ENCODE measurements at regions not wholly inside any gene's neighbourhood (a gene's known extent, or its start where the extent isn't known, plus 50 kb on each side); places are given as distances from the start of the nearest gene placed in this dataset.

- Histone ChIP-seq H3K27ac (ENCODE audit: insufficient read depth, low read length, poor library complexity, severe bottlenecking) (no peak overlapping the region), H3K4me3 (ENCODE audit: insufficient read depth, low read depth, low read length, poor library complexity, severe bottlenecking) (no peak overlapping the region), H3K27me3 (replicated peaks; ENCODE audit: control insufficient read depth, insufficient read depth, low read length, poor library complexity, severe bottlenecking) (no peaks in the 10 kb centered on the region), H3K4me1 (ENCODE audit: control insufficient read depth, insufficient read depth, low read length, poor library complexity, severe bottlenecking) (no peaks in the 10 kb centered on the region), H3K9me3 (ENCODE audit: control insufficient read depth, low read length) (no peaks in the 10 kb centered on the region), H3K36me3 (ENCODE audit: control insufficient read depth, insufficient read depth, low read length) (no peaks in the 10 kb centered on the region)
- DNase-seq, result no peak
Measured at GRCh38 chr12:59182191-59182590, 261.9 kb upstream of the LRIG3 start.

DNA sequence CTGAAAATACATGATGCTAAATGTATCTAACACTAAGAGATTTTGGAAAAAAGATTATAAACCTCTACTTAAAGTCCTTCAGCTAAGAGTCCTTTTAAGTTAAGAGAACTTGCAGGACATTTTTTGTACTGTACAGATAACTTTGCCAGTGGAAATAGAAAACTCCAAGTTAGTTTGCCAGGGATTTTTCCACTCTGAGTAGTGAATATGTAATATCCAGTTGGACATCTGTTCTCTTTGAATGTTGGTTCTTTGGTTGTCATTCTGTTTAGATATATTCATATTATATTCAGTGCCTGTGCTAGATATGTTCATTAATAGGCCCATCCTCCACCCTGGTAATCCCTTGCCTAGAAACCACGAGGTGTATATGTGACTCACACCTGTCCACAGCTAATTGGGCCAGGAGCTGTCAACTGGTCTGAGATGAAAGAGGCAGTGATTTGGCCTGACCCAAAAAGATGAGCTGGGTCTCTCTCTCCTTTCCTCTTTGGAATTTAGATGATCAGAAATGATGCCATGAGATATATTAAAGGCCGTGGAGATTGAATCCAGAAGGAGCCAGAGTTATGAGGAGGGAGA, 261.0 kb upstream of the LRIG3 start:
- Histone ChIP-seq H3K27ac (ENCODE audit: insufficient read depth, low read length, poor library complexity, severe bottlenecking) (no peak overlapping the region), H3K27me3 (replicated peaks; ENCODE audit: control insufficient read depth, insufficient read depth, low read length, poor library complexity, severe bottlenecking) (no peaks in the 10 kb centered on the region), H3K4me3 (ENCODE audit: insufficient read depth, low read depth, low read length, poor library complexity, severe bottlenecking) (no peak overlapping the region), H3K36me3 (ENCODE audit: control insufficient read depth, insufficient read depth, low read length) (no peaks in the 10 kb centered on the region), H3K4me1 (ENCODE audit: control insufficient read depth, insufficient read depth, low read length, poor library complexity, severe bottlenecking) (no peaks in the 10 kb centered on the region), H3K9me3 (ENCODE audit: control insufficient read depth, low read length) (no peaks in the 10 kb centered on the region)
- no peak for DNase-seq

GRCh38 chr12:59179231-59179630, 258.9 kb upstream of the LRIG3 start:
- Histone ChIP-seq H3K4me3 (ENCODE audit: insufficient read depth, low read depth, low read length, poor library complexity, severe bottlenecking) (no peak overlapping the region), H3K27me3 (replicated peaks; ENCODE audit: control insufficient read depth, insufficient read depth, low read length, poor library complexity, severe bottlenecking) (no peaks in the 10 kb centered on the region), H3K27ac (ENCODE audit: insufficient read depth, low read length, poor library complexity, severe bottlenecking) (no peak overlapping the region), H3K36me3 (ENCODE audit: control insufficient read depth, insufficient read depth, low read length) (no peaks in the 10 kb centered on the region), H3K4me1 (ENCODE audit: control insufficient read depth, insufficient read depth, low read length, poor library complexity, severe bottlenecking) (no peaks in the 10 kb centered on the region), H3K9me3 (ENCODE audit: control insufficient read depth, low read length) (no peaks in the 10 kb centered on the region)
- no peak for DNase-seq

GRCh38 chr12:59173695-59174094, 253.4 kb upstream of the LRIG3 start:
- Histone ChIP-seq H3K9me3 (ENCODE audit: control insufficient read depth, low read length) (no peaks in the 10 kb centered on the region), H3K27ac (ENCODE audit: insufficient read depth, low read length, poor library complexity, severe bottlenecking) (no peak overlapping the region), H3K4me1 (ENCODE audit: control insufficient read depth, insufficient read depth, low read length, poor library complexity, severe bottlenecking) (no peaks in the 10 kb centered on the region), H3K27me3 (replicated peaks; ENCODE audit: control insufficient read depth, insufficient read depth, low read length, poor library complexity, severe bottlenecking) (no peaks in the 10 kb centered on the region), H3K4me3 (ENCODE audit: insufficient read depth, low read depth, low read length, poor library complexity, severe bottlenecking) (no peak overlapping the region), H3K36me3 (ENCODE audit: control insufficient read depth, insufficient read depth, low read length) (no peaks in the 10 kb centered on the region)
- DNase-seq, result no peak

DNA sequence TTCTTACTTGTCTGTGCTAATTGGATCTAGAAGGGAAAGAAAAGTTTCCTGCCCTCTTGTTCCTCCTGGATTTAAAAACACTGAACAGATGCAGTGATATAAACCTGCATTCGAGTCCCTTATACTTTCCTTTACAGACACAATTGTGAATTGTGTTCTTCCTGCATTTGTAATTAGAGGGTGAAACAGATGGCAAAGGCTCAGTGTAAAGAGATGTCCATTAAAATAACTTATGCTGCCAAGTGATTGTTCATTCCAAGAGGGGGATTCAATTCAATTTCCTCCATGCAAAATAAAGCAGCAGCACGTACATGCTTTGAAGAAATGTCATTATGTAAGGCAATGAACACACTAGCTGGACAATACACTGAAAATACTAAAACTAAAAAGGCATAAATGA, 248.3 kb upstream of the LRIG3 start:
- H3K9me3 ChIP-seq (ENCODE audit: control insufficient read depth, low read length), result no peaks in the 10 kb centered on the region
- DNase-seq, result no peak
- H3K4me1 ChIP-seq (ENCODE audit: control insufficient read depth, insufficient read depth, low read length, poor library complexity, severe bottlenecking), result no peaks in the 10 kb centered on the region
- no peaks in the 10 kb centered on the region for H3K36me3 ChIP-seq (ENCODE audit: control insufficient read depth, insufficient read depth, low read length)
- no peak overlapping the region for H3K27ac ChIP-seq (ENCODE audit: insufficient read depth, low read length, poor library complexity, severe bottlenecking)
- H3K4me3 ChIP-seq (ENCODE audit: insufficient read depth, low read depth, low read length, poor library complexity, severe bottlenecking), result no peak overlapping the region
- H3K27me3 ChIP-seq (replicated peaks; ENCODE audit: control insufficient read depth, insufficient read depth, low read length, poor library complexity, severe bottlenecking), result no peaks in the 10 kb centered on the region

DNA sequence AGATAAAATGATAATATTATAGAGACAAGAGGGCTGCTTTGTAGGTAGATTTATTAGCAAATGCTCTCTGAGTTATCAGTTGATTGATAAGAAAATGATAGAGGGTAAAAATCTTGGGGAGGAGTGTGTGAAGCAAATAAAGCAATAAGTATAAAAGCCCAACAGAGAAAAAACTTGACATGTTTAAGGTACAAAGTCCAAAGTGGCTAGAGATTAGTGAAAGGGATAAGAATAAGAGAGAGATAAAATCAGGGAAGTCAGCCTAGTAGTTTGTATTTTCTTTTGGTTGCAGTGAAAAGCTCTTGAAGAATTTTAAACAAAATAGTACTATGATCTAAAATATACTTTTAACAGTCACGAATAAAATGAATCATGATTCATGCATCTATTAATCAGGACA, 246.2 kb upstream of the LRIG3 start:
- H3K36me3 ChIP-seq (ENCODE audit: control insufficient read depth, insufficient read depth, low read length), result no peaks in the 10 kb centered on the region
- H3K4me3 ChIP-seq (ENCODE audit: insufficient read depth, low read depth, low read length, poor library complexity, severe bottlenecking), result no peak overlapping the region
- no peak for DNase-seq

GRCh38 chr12:59164991-59165718, 244.9 kb upstream of the LRIG3 start:
- Histone ChIP-seq H3K4me1 (ENCODE audit: control insufficient read depth, insufficient read depth, low read length, poor library complexity, severe bottlenecking) (no peaks in the 10 kb centered on the region), H3K36me3 (ENCODE audit: control insufficient read depth, insufficient read depth, low read length) (no peaks in the 10 kb centered on the region), H3K4me3 (ENCODE audit: insufficient read depth, low read depth, low read length, poor library complexity, severe bottlenecking) (no peak overlapping the region), H3K27me3 (replicated peaks; ENCODE audit: control insufficient read depth, insufficient read depth, low read length, poor library complexity, severe bottlenecking) (no peaks in the 10 kb centered on the region), H3K9me3 (ENCODE audit: control insufficient read depth, low read length) (no peaks in the 10 kb centered on the region), H3K27ac (ENCODE audit: insufficient read depth, low read length, poor library complexity, severe bottlenecking) (no peak overlapping the region)
- no peak for DNase-seq

More for the DNA sequence above, 246.2 kb upstream of the LRIG3 start:
- Histone ChIP-seq H3K4me1 (ENCODE audit: control insufficient read depth, insufficient read depth, low read length, poor library complexity, severe bottlenecking) (no peaks in the 10 kb centered on the region), H3K9me3 (ENCODE audit: control insufficient read depth, low read length) (no peaks in the 10 kb centered on the region), H3K27me3 (replicated peaks; ENCODE audit: control insufficient read depth, insufficient read depth, low read length, poor library complexity, severe bottlenecking) (no peaks in the 10 kb centered on the region), H3K27ac (ENCODE audit: insufficient read depth, low read length, poor library complexity, severe bottlenecking) (no peak overlapping the region)

DNA sequence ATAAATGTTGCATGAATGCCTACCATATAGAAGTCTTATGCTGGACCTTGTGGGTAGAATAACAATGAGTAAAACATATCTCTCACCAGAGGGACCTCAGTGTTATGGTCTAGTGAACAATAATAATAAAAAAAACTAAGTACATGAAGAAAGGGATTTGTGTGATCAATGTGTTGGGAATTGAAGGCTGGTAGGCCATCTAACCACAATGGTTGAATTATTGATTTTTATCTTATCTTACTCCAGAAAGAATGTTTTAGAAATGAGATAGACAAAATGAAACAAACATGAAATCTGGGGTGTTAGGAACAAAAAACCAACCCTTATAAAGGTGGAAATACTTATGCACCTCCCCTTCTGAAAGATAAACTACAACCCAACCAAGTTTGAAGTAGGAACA, 243.9 kb upstream of the LRIG3 start:
- H3K36me3 ChIP-seq (ENCODE audit: control insufficient read depth, insufficient read depth, low read length), result no peaks in the 10 kb centered on the region
- no peaks in the 10 kb centered on the region for H3K9me3 ChIP-seq (ENCODE audit: control insufficient read depth, low read length)
- H3K27me3 ChIP-seq (replicated peaks; ENCODE audit: control insufficient read depth, insufficient read depth, low read length, poor library complexity, severe bottlenecking), result no peaks in the 10 kb centered on the region
- no peak overlapping the region for H3K4me3 ChIP-seq (ENCODE audit: insufficient read depth, low read depth, low read length, poor library complexity, severe bottlenecking)
- no peaks in the 10 kb centered on the region for H3K4me1 ChIP-seq (ENCODE audit: control insufficient read depth, insufficient read depth, low read length, poor library complexity, severe bottlenecking)
- no peak overlapping the region for H3K27ac ChIP-seq (ENCODE audit: insufficient read depth, low read length, poor library complexity, severe bottlenecking)
- no peak for DNase-seq

DNA sequence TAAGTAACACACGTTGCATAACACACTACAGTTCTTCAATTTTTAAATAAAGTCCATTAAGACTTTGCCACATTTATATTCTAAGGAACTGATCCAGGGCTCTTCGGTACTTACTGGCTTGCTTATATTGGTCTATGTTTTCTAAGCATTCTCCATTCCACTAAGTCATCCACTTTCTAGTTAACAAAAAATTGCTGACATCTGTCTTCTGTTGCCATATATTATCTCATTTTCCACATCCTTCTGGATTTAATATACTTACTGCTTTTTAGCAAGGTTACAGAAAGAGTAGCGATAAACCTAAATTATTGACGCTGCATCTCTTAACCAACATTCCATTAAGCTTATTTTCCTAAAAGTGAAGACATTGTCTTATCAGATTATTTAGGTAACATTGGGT, 238.4 kb upstream of the LRIG3 start:
- no peak for DNase-seq
- no peaks in the 10 kb centered on the region for H3K36me3 ChIP-seq (ENCODE audit: control insufficient read depth, insufficient read depth, low read length)
- H3K4me3 ChIP-seq (ENCODE audit: insufficient read depth, low read depth, low read length, poor library complexity, severe bottlenecking), result no peak overlapping the region
- no peaks in the 10 kb centered on the region for H3K27me3 ChIP-seq (replicated peaks; ENCODE audit: control insufficient read depth, insufficient read depth, low read length, poor library complexity, severe bottlenecking)
- no peaks in the 10 kb centered on the region for H3K4me1 ChIP-seq (ENCODE audit: control insufficient read depth, insufficient read depth, low read length, poor library complexity, severe bottlenecking)
- H3K9me3 ChIP-seq (ENCODE audit: control insufficient read depth, low read length), result no peaks in the 10 kb centered on the region
- no peak overlapping the region for H3K27ac ChIP-seq (ENCODE audit: insufficient read depth, low read length, poor library complexity, severe bottlenecking)

DNA sequence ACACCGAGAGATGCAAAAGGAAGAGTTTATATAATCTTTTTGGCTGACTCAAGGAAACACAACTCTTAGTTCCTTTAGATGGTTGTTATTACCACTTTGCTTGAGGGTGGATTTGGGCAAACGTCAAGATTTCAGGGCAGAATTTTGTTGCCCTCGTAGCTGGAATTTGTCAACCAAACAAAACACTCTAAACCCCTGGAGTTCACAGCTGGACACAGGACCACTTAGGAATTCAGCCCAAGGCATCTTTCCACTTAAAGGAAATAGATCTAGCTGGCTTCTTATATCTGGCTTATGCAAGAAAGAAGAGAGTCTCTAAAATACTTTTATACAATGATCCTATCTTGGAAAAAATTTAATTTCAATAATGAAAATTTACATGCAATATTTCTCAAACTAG, 237.8 kb upstream of the LRIG3 start:
- Histone ChIP-seq H3K4me3 (ENCODE audit: insufficient read depth, low read depth, low read length, poor library complexity, severe bottlenecking) (no peak overlapping the region), H3K36me3 (ENCODE audit: control insufficient read depth, insufficient read depth, low read length) (no peaks in the 10 kb centered on the region), H3K9me3 (ENCODE audit: control insufficient read depth, low read length) (no peaks in the 10 kb centered on the region), H3K4me1 (ENCODE audit: control insufficient read depth, insufficient read depth, low read length, poor library complexity, severe bottlenecking) (no peaks in the 10 kb centered on the region), H3K27me3 (replicated peaks; ENCODE audit: control insufficient read depth, insufficient read depth, low read length, poor library complexity, severe bottlenecking) (no peaks in the 10 kb centered on the region), H3K27ac (ENCODE audit: insufficient read depth, low read length, poor library complexity, severe bottlenecking) (no peak overlapping the region)
- DNase-seq, result no peak

All from effector memory CD4-positive, alpha-beta T cell (primary cell).